B cell (primary cell): ENCODE measurements at regions not wholly inside any gene's neighbourhood (a gene's known extent, or its start where the extent isn't known, plus 50 kb on each side); places are given as distances from the start of the nearest gene placed in this dataset.

Experiments
- EZH2 ChIP-seq: IDR thresholded peaks from 2 replicates; pipeline ENCODE4 v1.6.1; 2012; ENCODE audit warnings: borderline replicate concordance, low read depth, mild to moderate bottlenecking, moderate library complexity, low read length; ENCODE audit not compliant: insufficient read depth, poor library complexity, severe bottlenecking
- TF ChIP-seq, protein P1 (sequence below): fragments of 200-600 bp; IDR thresholded peaks from one replicate; pipeline ENCODE4 v1.8.0; 2022; ENCODE audit warnings: antibody characterized with exemption, mild to moderate bottlenecking

DNA sequence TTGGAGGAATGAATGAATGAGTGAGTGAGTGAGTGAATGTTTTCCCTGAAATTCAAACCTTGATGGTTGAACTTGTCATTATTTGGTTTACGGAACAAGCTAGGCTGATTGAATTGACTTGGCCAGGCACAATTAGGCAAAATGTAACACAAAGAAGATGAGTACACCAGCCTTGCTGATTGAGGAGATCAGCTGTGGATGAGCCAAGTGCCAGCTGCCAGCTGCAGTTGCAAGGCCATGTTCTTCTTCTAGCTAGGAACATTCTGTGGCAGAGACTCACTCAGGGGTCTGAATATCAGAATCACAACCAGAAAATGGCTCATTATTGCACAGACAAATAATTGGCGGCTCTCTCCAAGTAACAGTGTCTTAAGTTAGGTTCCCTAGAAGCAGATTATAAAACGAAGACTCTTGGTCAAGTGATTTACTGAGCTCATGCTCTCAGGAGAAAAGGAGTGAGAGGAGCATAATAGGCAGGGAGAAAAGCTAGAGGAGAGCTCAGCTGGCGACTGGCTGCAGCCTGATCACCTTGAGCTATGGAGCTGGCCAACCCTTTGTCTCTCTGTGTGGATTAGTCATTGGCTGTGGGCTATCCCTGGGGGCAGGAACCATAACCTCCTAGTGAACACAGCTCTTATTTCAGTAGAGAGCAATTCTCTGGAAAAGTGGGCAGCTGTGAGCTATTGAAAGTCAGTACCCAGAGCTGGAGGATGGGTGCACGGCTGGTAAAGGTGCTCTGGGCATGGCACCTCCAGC is 225.3 kb upstream of the SERP2 start:
- TF ChIP-seq, protein P1, sequence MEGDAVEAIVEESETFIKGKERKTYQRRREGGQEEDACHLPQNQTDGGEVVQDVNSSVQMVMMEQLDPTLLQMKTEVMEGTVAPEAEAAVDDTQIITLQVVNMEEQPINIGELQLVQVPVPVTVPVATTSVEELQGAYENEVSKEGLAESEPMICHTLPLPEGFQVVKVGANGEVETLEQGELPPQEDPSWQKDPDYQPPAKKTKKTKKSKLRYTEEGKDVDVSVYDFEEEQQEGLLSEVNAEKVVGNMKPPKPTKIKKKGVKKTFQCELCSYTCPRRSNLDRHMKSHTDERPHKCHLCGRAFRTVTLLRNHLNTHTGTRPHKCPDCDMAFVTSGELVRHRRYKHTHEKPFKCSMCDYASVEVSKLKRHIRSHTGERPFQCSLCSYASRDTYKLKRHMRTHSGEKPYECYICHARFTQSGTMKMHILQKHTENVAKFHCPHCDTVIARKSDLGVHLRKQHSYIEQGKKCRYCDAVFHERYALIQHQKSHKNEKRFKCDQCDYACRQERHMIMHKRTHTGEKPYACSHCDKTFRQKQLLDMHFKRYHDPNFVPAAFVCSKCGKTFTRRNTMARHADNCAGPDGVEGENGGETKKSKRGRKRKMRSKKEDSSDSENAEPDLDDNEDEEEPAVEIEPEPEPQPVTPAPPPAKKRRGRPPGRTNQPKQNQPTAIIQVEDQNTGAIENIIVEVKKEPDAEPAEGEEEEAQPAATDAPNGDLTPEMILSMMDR, result no peak
- TF ChIP-seq EZH2, result no peak
